HL-60/S4 treated with retinoic acid at 250 ng/mL for 4 days and 3 days (cell line): ENCODE measurements at regions not wholly inside any gene's neighbourhood (a gene's known extent, or its start where the extent isn't known, plus 50 kb on each side); places are given as distances from the start of the nearest gene placed in this dataset.

Experiments
- in situ Hi-C: fragments of 300-500 bp; cut with MboI; formaldehyde crosslinking; loops from 2 replicates; pipeline ENCODE4 v1.7.0; 2022; ENCODE audit warnings: low sequenced_read_pairs

- in situ Hi-C loops, result no loop called here
Measured at GRCh38 chr11:128367573-128367972, 219.8 kb downstream of the ETS1 start.

- in situ Hi-C loops, result no loop called here
Measured at GRCh38 chr11:128365044-128365443, 222.3 kb downstream of the ETS1 start.

- in situ Hi-C loops, result no loop called here
Measured at GRCh38 chr11:128361451-128362020, 225.8 kb downstream of the ETS1 start.

GRCh38 chr11:128359515-128359914, 227.8 kb downstream of the ETS1 start:
- in situ Hi-C loops, result no loop called here

- in situ Hi-C loops, result no loop called here
Measured at GRCh38 chr11:128357073-128357472, 230.3 kb downstream of the ETS1 start.

GRCh38 chr11:128355558-128355957, 231.8 kb downstream of the ETS1 start:
- in situ Hi-C loops, result no loop called here

- in situ Hi-C loops, result no loop called here
Measured at GRCh38 chr11:128354476-128354875, 232.9 kb downstream of the ETS1 start.

DNA sequence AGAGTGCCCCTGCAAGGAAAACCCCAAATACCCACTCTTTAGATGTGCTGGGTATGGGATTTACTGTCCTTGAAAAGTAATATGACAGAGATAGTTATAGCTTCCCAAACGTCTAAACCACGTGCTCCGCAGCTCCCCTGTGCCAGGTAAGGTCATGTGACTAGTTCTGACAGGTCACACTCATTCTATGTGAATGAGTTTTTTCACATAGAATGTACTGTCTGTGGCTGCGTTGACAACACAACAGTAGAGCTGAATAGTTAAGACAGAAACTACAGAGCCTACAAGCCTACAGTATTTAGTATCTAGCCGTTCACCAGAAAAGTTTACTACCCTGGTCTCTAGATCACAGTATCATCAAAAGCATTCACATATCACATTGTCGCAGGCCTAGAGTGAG, 236.2 kb downstream of the ETS1 start:
- in situ Hi-C loops, result no loop called here

DNA sequence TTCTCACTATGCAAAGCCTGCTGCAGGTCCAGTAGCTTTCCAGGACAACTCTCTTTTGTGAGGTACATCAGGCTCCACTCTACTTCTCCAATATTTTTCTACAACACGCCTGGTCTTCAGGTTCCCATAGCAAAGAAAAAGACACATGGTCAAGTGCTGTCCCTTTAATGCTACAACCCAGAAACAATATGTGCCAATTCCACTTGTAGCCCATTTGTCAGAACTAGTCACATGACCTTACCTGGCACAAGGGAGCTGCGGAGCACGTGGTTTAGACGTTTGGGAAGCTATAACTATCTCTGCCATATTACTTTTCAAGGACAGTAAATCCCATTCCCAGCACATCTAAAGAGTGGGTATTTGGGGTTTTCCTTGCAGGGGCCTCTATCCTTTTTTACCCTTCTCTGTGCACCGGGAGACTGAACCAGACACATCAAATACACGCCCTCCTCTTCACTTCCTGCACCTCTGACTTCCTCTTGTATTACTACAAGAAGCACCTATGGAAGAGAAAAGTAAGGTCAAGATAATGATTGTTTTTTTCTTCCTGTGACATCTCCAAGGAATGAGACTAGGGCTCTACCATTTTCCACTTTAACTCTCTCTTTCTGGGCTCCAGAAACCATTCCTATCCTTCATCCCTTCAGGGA, 237.6 kb downstream of the ETS1 start:
- in situ Hi-C loops, result no loop called here

- in situ Hi-C loops, result no loop called here
Measured at GRCh38 chr11:128346804-128347203, 240.6 kb downstream of the ETS1 start.

DNA sequence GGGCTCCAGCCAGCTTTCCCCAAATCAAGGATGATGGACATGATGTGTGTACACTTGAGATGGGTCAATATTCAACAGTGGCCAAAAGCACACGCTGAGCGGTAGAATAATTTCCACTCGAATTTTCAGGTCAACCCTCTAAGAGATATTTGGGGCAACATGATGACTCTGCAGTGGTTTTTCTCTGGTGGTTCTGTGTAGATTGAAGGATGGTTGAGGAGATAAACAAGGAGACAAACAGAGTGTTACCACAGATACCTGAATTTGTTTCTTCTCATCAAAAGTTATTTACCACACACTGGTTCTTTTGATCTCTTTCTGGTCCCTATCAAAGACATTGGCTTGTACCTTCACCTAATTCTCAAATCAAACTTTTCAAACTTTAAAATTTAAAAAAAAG, 242.0 kb downstream of the ETS1 start:
- in situ Hi-C loops, result no loop called here

DNA sequence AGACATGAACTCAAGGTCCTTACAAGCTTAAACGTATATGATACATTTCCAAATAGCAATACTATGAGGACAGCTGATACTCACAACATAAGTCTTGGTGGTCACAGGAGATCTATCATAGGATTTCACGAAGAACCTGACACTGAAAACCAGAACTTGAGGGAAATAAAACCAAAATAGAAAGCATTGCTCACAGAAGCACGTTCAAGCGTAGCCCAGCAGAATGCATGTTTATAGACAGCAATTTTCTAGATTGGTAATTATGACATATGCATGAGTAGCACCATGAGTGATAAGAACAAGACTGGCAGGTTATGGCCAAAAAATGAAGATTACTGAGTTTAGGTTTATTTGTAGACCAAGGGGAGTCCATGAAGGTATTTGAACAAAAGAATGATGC, 243.5 kb downstream of the ETS1 start:
- in situ Hi-C loops, result no loop called here

- in situ Hi-C loops, result no loop called here
Measured at GRCh38 chr11:128343135-128343514, 244.2 kb downstream of the ETS1 start.

GRCh38 chr11:128342511-128343134, 244.7 kb downstream of the ETS1 start:
- in situ Hi-C loops, result no loop called here

- in situ Hi-C loops, result no loop called here
Measured at GRCh38 chr11:128341280-128342248, 245.8 kb downstream of the ETS1 start.

DNA sequence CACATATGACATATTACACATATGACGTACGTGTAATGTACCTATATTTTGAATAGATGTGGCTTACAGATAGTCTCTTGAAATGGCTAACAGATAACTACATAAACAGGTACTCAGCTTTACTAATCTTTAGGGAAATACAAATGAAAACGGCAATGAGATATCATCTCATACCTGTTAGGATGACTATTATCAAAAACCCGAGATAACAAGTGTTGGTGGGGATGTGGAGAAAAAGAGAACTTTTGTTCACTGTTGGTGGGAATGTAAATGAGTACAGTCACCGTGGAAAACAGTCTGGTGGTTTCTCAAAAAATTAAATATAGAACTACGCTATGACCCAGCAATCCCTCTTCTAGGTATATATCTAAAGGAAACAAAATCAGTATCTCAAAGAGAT, 247.6 kb downstream of the ETS1 start:
- in situ Hi-C loops, result no loop called here

DNA sequence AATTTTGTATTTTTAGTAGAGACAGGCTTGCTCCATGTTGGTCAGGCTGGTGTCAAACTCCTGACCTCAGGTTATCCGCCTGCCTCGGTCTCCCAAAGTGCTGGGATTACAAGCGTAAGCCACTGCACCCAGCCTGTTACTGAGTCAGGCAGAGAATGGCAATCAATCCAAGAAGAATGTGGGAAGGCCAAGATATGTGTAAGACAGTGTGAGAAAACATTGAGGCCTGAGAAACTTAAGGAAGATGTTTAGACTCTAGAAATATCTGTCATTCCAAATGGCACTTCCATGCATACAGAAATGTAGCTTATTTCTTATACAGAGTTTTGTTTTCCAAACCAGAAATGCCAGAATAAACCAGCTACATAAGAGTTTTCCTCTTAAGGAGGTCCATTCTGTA, 248.5 kb downstream of the ETS1 start:
- in situ Hi-C loops, result no loop called here

DNA sequence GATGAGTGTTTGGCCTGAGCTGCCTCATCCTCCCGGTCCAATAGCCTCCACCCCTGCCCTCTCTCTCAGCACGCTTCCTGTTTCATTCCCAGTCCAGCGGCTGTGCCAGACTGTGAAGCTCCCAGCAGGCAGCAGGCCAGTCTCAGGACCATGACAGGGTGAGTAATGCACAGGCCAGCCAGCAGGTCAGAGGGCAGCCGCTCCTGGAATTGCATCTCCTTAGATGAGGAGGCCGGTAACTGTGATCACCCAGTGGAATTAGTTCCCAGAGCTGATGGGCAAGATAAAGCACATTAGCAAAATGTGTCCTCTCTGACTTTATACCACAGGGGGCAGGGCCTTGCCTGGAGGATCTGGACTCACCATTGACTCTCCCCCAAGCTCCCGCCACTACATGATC, 251.2 kb downstream of the ETS1 start:
- in situ Hi-C loops, result no loop called here

DNA sequence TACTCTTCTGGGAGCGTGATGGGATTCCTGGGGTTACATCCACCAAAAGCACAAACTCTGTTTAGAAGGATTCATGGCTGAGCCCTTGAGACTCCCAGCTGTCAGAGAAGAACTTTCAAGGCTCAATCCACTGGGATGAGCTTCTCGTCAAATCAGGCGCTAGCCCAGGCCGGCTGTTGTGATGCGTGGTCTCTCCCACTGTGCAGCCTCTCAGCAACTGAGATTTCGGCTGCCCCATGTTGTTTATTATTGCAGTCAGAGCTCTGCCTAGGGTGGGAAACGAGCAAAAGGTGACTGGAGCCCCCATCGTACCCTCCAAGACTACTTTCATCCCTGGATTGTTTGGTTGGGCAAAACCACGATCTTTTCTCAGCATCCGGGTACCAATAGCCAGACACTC, 251.6 kb downstream of the ETS1 start:
- in situ Hi-C loops, result no loop called here

GRCh38 chr11:128334311-128335044, 252.9 kb downstream of the ETS1 start:
- in situ Hi-C loops, result no loop called here

GRCh38 chr11:128331317-128331716, 256.0 kb downstream of the ETS1 start:
- in situ Hi-C loops, result no loop called here
